Body of pancreas (tissue), 4 donors: ENCODE measurements at regions not wholly inside any gene's neighbourhood (a gene's known extent, or its start where the extent isn't known, plus 50 kb on each side); places are given as distances from the start of the nearest gene placed in this dataset.

ENCODE experiments used
- ATAC-seq: fragments of 150-250 bp; one replicate; pipeline ENCODE4 v1.9.1; 2016
- DNase-seq, 4 donors: peaks; one replicate each; pipeline ENCODE4 v3.0.0-alpha.2; 2019
- H3K27ac ChIP-seq, 4 donors: fragments of 200-600 bp; sonication (generic); 1 replicate in 3 of 4; 2 replicates in 1 of 4; pipeline versions ENCODE4 v1.5.1 to v1.6.1; 2016 to 2019; ENCODE audit warnings: mild to moderate bottlenecking in 1 of 4, mixed read lengths in 1 of 4, moderate library complexity in 1 of 4
- H3K27me3 ChIP-seq, 2 donors: fragments of 200-600 bp; sonication (generic); one replicate each; pipeline ENCODE4 v1.6.0; 2016; ENCODE audit warnings: mild to moderate bottlenecking in 1 of 2
- H3K36me3 ChIP-seq, 2 donors: fragments of 200-600 bp; sonication (generic); replicated peaks in 1 of 2; 2 replicates each; pipeline ENCODE4 v1.5.1; 2016; ENCODE audit warnings: low read depth in 2 of 2; ENCODE audit not compliant: insufficient read depth in 1 of 2
- H3K4me1 ChIP-seq: fragments of 200-600 bp; sonication (generic); one replicate; pipeline ENCODE4 v1.6.0; 2016
- H3K4me3 ChIP-seq, 2 donors: fragments of 200-600 bp; sonication (generic); 1 replicate in 1 of 2; 2 replicates in 1 of 2; pipeline ENCODE4 v1.5.1; 2016 to 2019
- H3K9me3 ChIP-seq, 3 donors: fragments of 200-600 bp; sonication (generic); 1 replicate in 2 of 3; 2 replicates in 1 of 3; pipeline ENCODE4 v1.5.1; 2016
- POLR2A ChIP-seq, 3 donors: fragments of 450-650 bp; IDR thresholded peaks; one replicate each; pipeline ENCODE4 v1.6.1; 2016; ENCODE audit warnings: antibody characterized with exemption in 3 of 3, mild to moderate bottlenecking in 2 of 3
- WGBS, 2 donors: methylation state at CpG; one replicate each; pipeline ENCODE4 v1.1.5; 2017; 5-methylcytosine and 5-hydroxymethylcytosine counted together
- intact Hi-C: fragments of 100-400 bp; cut with DNase I; formaldehyde crosslinking; loops from one replicate; pipeline ENCODE4 v1.15.1; 2023
- TF ChIP-seq, protein P1 (sequence below), 7 experiments: fragments of 450-650 bp in 4 of 7; fragments of 200-600 bp in 3 of 7; sonication (generic) in 3 of 7; IDR thresholded peaks; one replicate each; pipeline ENCODE4 v1.5.1; 2016 to 2019; ENCODE audit warnings: antibody characterized with exemption in 7 of 7

- intact Hi-C loops = no loop called here
Measured at GRCh38 chr4:31083456-31083855, 363.3 kb downstream of the PCDH7 start.

GRCh38 chr4:31084806-31085416 is 364.7 kb downstream of the PCDH7 start:
- H3K4me3 ChIP-seq = no peak overlapping the region
- no peak for TF ChIP-seq POLR2A (IDR thresholded peaks at IDR 0.05)
- TF ChIP-seq, protein P1, sequence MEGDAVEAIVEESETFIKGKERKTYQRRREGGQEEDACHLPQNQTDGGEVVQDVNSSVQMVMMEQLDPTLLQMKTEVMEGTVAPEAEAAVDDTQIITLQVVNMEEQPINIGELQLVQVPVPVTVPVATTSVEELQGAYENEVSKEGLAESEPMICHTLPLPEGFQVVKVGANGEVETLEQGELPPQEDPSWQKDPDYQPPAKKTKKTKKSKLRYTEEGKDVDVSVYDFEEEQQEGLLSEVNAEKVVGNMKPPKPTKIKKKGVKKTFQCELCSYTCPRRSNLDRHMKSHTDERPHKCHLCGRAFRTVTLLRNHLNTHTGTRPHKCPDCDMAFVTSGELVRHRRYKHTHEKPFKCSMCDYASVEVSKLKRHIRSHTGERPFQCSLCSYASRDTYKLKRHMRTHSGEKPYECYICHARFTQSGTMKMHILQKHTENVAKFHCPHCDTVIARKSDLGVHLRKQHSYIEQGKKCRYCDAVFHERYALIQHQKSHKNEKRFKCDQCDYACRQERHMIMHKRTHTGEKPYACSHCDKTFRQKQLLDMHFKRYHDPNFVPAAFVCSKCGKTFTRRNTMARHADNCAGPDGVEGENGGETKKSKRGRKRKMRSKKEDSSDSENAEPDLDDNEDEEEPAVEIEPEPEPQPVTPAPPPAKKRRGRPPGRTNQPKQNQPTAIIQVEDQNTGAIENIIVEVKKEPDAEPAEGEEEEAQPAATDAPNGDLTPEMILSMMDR (IDR thresholded peaks at IDR 0.05) = no peak
- intact Hi-C loops = no loop called here
- H3K9me3 ChIP-seq = no peaks in the 10 kb centered on the region
- DNase-seq (no peak), ATAC-seq (no peak)
- no peak overlapping the region for H3K27ac ChIP-seq
- H3K27me3 ChIP-seq = no peaks in the 10 kb centered on the region
- WGBS, 2 donors = 73 to 81% methylated on average over 8 to 9 of the region's 9 CpGs
- H3K4me1 ChIP-seq = peaks cover 4% of the 10 kb centered on the region
- no peaks in the 10 kb centered on the region for H3K36me3 ChIP-seq

More at GRCh38 chr4:31083456-31083855, 363.3 kb downstream of the PCDH7 start:
- ATAC-seq (no peak), DNase-seq (no peak)
- Histone ChIP-seq H3K4me1 (no peaks in the 10 kb centered on the region), H3K9me3 (no peaks in the 10 kb centered on the region), H3K27ac (no peak overlapping the region), H3K4me3 (no peak overlapping the region), H3K27me3 (no peaks in the 10 kb centered on the region), H3K36me3 (no peaks in the 10 kb centered on the region)
- 52 to 54% methylated on average over 3 of the region's 3 CpGs for WGBS, 2 donors
- TF ChIP-seq, protein P1 (IDR thresholded peaks at IDR 0.05) = no peak

DNA sequence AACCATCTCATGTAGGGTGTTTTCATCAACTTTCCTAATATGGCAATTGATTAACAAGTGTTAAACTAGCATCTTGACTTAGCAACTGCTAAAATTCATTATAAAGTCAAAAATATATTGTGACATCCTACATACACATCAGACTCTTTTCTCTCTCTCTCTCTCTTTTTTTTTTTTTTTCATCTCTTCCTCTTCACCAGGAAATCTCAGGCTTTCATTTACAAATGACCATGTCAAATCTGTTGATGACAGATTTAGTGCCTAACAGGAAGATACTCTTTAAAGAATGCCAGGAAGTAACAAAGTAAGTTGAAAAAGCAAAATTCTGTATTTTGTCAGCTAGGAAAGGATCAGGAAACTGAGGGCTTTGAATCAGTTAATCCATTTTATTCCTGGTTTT is 365.5 kb downstream of the PCDH7 start:
- ATAC-seq (no peak), DNase-seq (no peak)
- Histone ChIP-seq H3K36me3 (no peaks in the 10 kb centered on the region), H3K27ac (no peak overlapping the region), H3K9me3 (no peaks in the 10 kb centered on the region), H3K27me3 (no peaks in the 10 kb centered on the region), H3K4me1 (peaks cover 5% of the 10 kb centered on the region), H3K4me3 (no peak overlapping the region)
- no peak for TF ChIP-seq POLR2A (IDR thresholded peaks at IDR 0.05)
- TF ChIP-seq, protein P1 (IDR thresholded peaks at IDR 0.05) = no peak
- intact Hi-C loops = no loop called here

- WGBS, 2 donors = 43 to 47% methylated on average over 3 of the region's 3 CpGs
- Histone ChIP-seq H3K36me3 (no peaks in the 10 kb centered on the region), H3K4me3 (no peak overlapping the region), H3K27ac (no peak overlapping the region), H3K27me3 (no peaks in the 10 kb centered on the region), H3K4me1 (peaks cover 5% of the 10 kb centered on the region), H3K9me3 (no peaks in the 10 kb centered on the region)
- DNase-seq = no peak
- ATAC-seq = no peak
- intact Hi-C loops = no loop called here
- TF ChIP-seq POLR2A (IDR thresholded peaks at IDR 0.05) = no peak
- TF ChIP-seq, protein P1 (IDR thresholded peaks at IDR 0.05) = no peak
Measured at GRCh38 chr4:31086756-31087330, 366.7 kb downstream of the PCDH7 start.
